Germinal center (tissue), 1 donor: ENCODE measurements at regions not wholly inside any gene's neighbourhood (a gene's known extent, or its start where the extent isn't known, plus 50 kb on each side); places are given as distances from the start of the nearest gene placed in this dataset.

Source experiments
- DNase-seq: peaks from one replicate; pipeline ENCODE4 v3.0.0; 2012; ENCODE audit warnings: mixed read lengths, low spot score

- DNase-seq, result no peak
These were observed 535.9 kb upstream of the ATXN8OS start for GRCh38 chr13:69571606-69572323.

GRCh38 chr13:69567514-69567913 is 540.1 kb upstream of the ATXN8OS start:
- no peak for DNase-seq

GRCh38 chr13:69566104-69566716 is 541.4 kb upstream of the ATXN8OS start:
- no peak for DNase-seq

- DNase-seq, result no peak
These were observed 542.3 kb upstream of the ATXN8OS start for GRCh38 chr13:69565334-69565733.

- DNase-seq, result no peak
These were observed 551.0 kb upstream of the ATXN8OS start for GRCh38 chr13:69556540-69557196.

GRCh38 chr13:69553976-69554375 is 553.6 kb upstream of the ATXN8OS start:
- DNase-seq, result no peak

- no peak for DNase-seq
These were observed 556.4 kb upstream of the ATXN8OS start for GRCh38 chr13:69551193-69551592.

- no peak for DNase-seq
These were observed 559.8 kb upstream of the ATXN8OS start for GRCh38 chr13:69547780-69548179.

GRCh38 chr13:69545551-69545950 is 562.1 kb upstream of the ATXN8OS start:
- DNase-seq, result no peak

- DNase-seq, result no peak
These were observed 583.0 kb upstream of the ATXN8OS start for GRCh38 chr13:69524459-69525150.

- DNase-seq, result no peak
These were observed 610.6 kb upstream of the ATXN8OS start for GRCh38 chr13:69496981-69497380.

- no peak for DNase-seq
These were observed 612.5 kb upstream of the ATXN8OS start for GRCh38 chr13:69495096-69495495.

GRCh38 chr13:69487576-69487975 is 620.0 kb upstream of the ATXN8OS start:
- DNase-seq, result no peak

GRCh38 chr13:69485991-69486592 is 621.5 kb upstream of the ATXN8OS start:
- no peak for DNase-seq

- no peak for DNase-seq
These were observed 630.2 kb upstream of the ATXN8OS start for GRCh38 chr13:69477451-69477850.

- DNase-seq, result no peak
These were observed 633.5 kb upstream of the ATXN8OS start for GRCh38 chr13:69474011-69474685.

GRCh38 chr13:69468624-69469023 is 639.0 kb upstream of the ATXN8OS start:
- no peak for DNase-seq

- no peak for DNase-seq
These were observed 646.2 kb upstream of the ATXN8OS start for GRCh38 chr13:69461397-69461796.

GRCh38 chr13:69459346-69459745 is 648.3 kb upstream of the ATXN8OS start:
- DNase-seq, result no peak

GRCh38 chr13:69458013-69458412 is 649.6 kb upstream of the ATXN8OS start:
- DNase-seq, result no peak

GRCh38 chr13:69450245-69450644 is 657.4 kb upstream of the ATXN8OS start:
- no peak for DNase-seq

GRCh38 chr13:69425235-69425634 is 682.4 kb upstream of the ATXN8OS start:
- DNase-seq, result no peak
